Right lobe of liver (tissue), 4 donors: ENCODE measurements at regions not wholly inside any gene's neighbourhood (a gene's known extent, or its start where the extent isn't known, plus 50 kb on each side); places are given as distances from the start of the nearest gene placed in this dataset.

ENCODE experiments used
- POLR2A ChIP-seq: fragments of 450-650 bp; IDR thresholded peaks from one replicate; pipeline ENCODE4 v1.6.1; 2017; ENCODE audit warnings: antibody characterized with exemption, mild to moderate bottlenecking
- TF ChIP-seq, protein P1 (sequence below), 4 donors: fragments of 200-600 bp in 3 of 4; fragments of 450-650 bp in 1 of 4; IDR thresholded peaks; one replicate each; pipeline versions ENCODE4 v1.5.1 to v1.8.0; 2016 to 2022; ENCODE audit warnings: antibody characterized with exemption in 4 of 4, mild to moderate bottlenecking in 2 of 4
- donor health status: DM: no; HTN: no; CAD: no.
- donor health status: DM: no; HTN: no; CAD: no.
- donor health status: DM: no; HTN: yes; CAD: no.

DNA sequence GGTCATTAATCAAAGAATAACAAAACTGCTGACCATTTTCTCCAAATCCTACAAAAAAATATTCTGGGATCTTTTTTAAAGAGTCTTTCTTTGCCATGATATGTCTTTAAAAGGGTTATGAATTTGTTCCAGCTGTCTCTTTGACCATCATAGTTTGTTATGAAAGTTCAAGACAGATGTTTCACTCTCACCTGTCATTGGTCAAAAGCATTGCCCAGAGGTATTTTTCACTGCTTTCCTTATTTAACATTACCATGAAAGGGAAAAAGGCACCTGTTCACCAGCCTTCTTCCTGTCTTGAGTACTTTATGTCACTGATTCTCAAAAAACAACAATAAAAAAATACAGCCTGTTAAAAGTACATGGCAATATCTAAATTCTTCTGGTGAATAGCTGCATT, 643.8 kb downstream of the FAT4 start:
- TF ChIP-seq, protein P1, sequence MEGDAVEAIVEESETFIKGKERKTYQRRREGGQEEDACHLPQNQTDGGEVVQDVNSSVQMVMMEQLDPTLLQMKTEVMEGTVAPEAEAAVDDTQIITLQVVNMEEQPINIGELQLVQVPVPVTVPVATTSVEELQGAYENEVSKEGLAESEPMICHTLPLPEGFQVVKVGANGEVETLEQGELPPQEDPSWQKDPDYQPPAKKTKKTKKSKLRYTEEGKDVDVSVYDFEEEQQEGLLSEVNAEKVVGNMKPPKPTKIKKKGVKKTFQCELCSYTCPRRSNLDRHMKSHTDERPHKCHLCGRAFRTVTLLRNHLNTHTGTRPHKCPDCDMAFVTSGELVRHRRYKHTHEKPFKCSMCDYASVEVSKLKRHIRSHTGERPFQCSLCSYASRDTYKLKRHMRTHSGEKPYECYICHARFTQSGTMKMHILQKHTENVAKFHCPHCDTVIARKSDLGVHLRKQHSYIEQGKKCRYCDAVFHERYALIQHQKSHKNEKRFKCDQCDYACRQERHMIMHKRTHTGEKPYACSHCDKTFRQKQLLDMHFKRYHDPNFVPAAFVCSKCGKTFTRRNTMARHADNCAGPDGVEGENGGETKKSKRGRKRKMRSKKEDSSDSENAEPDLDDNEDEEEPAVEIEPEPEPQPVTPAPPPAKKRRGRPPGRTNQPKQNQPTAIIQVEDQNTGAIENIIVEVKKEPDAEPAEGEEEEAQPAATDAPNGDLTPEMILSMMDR (IDR thresholded peaks at IDR 0.05): no peak
- no peak for TF ChIP-seq POLR2A
